ENCODE measurements at regions not wholly inside any gene's neighbourhood (a gene's known extent, or its start where the extent isn't known, plus 50 kb on each side); places are given as distances from the start of the nearest gene placed in this dataset.

- no peaks in the 10 kb centered on the region for H3K4me1 Mint-ChIP-seq
- ATAC-seq (no peak), DNase-seq (no peak)
- H3K27me3 Mint-ChIP-seq: no peaks in the 10 kb centered on the region
- H3K4me3 Mint-ChIP-seq: no peak overlapping the region
- H3K27ac Mint-ChIP-seq: no peak overlapping the region
- peaks cover 6% of the 10 kb centered on the region in 2 donors for H3K9me3 Mint-ChIP-seq
Measured at GRCh38 chr10:57506414-57507094, 761.1 kb downstream of the IPMK start.

GRCh38 chr10:57494486-57494885 is 773.2 kb downstream of the IPMK start:
- no peak overlapping the region for H3K27ac Mint-ChIP-seq
- no peaks in the 10 kb centered on the region for H3K4me1 Mint-ChIP-seq
- ATAC-seq: no peak
- H3K27me3 Mint-ChIP-seq: no peaks in the 10 kb centered on the region
- H3K4me3 Mint-ChIP-seq: no peak overlapping the region
- peaks cover 5 to 9% of the 10 kb centered on the region in 2 donors for H3K9me3 Mint-ChIP-seq
- no peak for DNase-seq

GRCh38 chr10:57482259-57482658 is 785.4 kb downstream of the IPMK start:
- ATAC-seq: no peak
- DNase-seq: no peak

GRCh38 chr10:57472823-57473619 is 794.7 kb downstream of the IPMK start:
- Mint-ChIP-seq H3K27ac (no peak overlapping the region), H3K4me1 (no peaks in the 10 kb centered on the region), H3K4me3 (no peak overlapping the region), H3K27me3 (no peaks in the 10 kb centered on the region), H3K9me3 (peaks cover 0 to 4% of the 10 kb centered on the region in 2 donors)
- ATAC-seq (no peak), DNase-seq (no peak)

More at GRCh38 chr10:57482259-57482658, 785.4 kb downstream of the IPMK start:
- Mint-ChIP-seq H3K9me3 (peaks cover 6 to 21% of the 10 kb centered on the region in 2 donors), H3K4me1 (no peaks in the 10 kb centered on the region), H3K4me3 (no peak overlapping the region), H3K27me3 (no peaks in the 10 kb centered on the region), H3K27ac (no peak overlapping the region)

- Mint-ChIP-seq H3K4me3 (no peak overlapping the region), H3K27ac (no peak overlapping the region), H3K9me3 (peaks cover 0 to 6% of the 10 kb centered on the region in 2 donors), H3K4me1 (no peaks in the 10 kb centered on the region), H3K27me3 (no peaks in the 10 kb centered on the region)
- DNase-seq: no peak
- no peak for ATAC-seq
Measured at GRCh38 chr10:57468894-57469432, 798.7 kb downstream of the IPMK start.

GRCh38 chr10:57465155-57465554 is 802.5 kb downstream of the IPMK start:
- DNase-seq: no peak
- H3K27ac Mint-ChIP-seq: no peak overlapping the region
- H3K9me3 Mint-ChIP-seq: peaks cover 0 to 6% of the 10 kb centered on the region in 2 donors
- H3K27me3 Mint-ChIP-seq: no peaks in the 10 kb centered on the region
- H3K4me1 Mint-ChIP-seq: no peaks in the 10 kb centered on the region
- no peak overlapping the region for H3K4me3 Mint-ChIP-seq
- ATAC-seq: no peak

GRCh38 chr10:57460540-57460939 is 807.2 kb downstream of the IPMK start:
- Mint-ChIP-seq H3K27ac (no peak overlapping the region), H3K27me3 (no peaks in the 10 kb centered on the region), H3K4me1 (no peaks in the 10 kb centered on the region), H3K9me3 (peaks cover 0 to 5% of the 10 kb centered on the region in 2 donors), H3K4me3 (no peak overlapping the region)
- no peak for DNase-seq
- no peak for ATAC-seq

- H3K4me3 Mint-ChIP-seq: no peak overlapping the region
- no peak for DNase-seq
- no peaks in the 10 kb centered on the region for H3K4me1 Mint-ChIP-seq
- H3K27ac Mint-ChIP-seq: no peak overlapping the region
- ATAC-seq: no peak
- H3K27me3 Mint-ChIP-seq: no peaks in the 10 kb centered on the region
- peaks cover 0 to 5% of the 10 kb centered on the region in 2 donors for H3K9me3 Mint-ChIP-seq
Measured at GRCh38 chr10:57457972-57458512, 809.7 kb downstream of the IPMK start.

GRCh38 chr10:57430376-57430775 is 837.3 kb downstream of the IPMK start:
- Mint-ChIP-seq H3K4me3 (no peak overlapping the region), H3K27me3 (no peaks in the 10 kb centered on the region)
- no peak for ATAC-seq

GRCh38 chr10:57420881-57421280 is 846.8 kb downstream of the IPMK start:
- H3K9me3 Mint-ChIP-seq: no peaks in the 10 kb centered on the region
- H3K27me3 Mint-ChIP-seq: no peaks in the 10 kb centered on the region
- no peak overlapping the region for H3K27ac Mint-ChIP-seq
- DNase-seq (no peak), ATAC-seq (no peak)
- H3K4me3 Mint-ChIP-seq: no peak overlapping the region
- no peaks in the 10 kb centered on the region for H3K4me1 Mint-ChIP-seq

More at GRCh38 chr10:57430376-57430775, 837.3 kb downstream of the IPMK start:
- Mint-ChIP-seq H3K9me3 (no peaks in the 10 kb centered on the region), H3K4me1 (no peaks in the 10 kb centered on the region), H3K27ac (no peak overlapping the region)
- no peak for DNase-seq

- no peak overlapping the region for H3K27ac Mint-ChIP-seq
- ATAC-seq (no peak), DNase-seq (no peak)
- no peak overlapping the region for H3K4me3 Mint-ChIP-seq
- H3K4me1 Mint-ChIP-seq: no peaks in the 10 kb centered on the region
- peaks cover 0 to 9% of the 10 kb centered on the region in 2 donors for H3K9me3 Mint-ChIP-seq
- H3K27me3 Mint-ChIP-seq: no peaks in the 10 kb centered on the region
Measured at GRCh38 chr10:57418476-57418875, 849.2 kb downstream of the IPMK start.

- DNase-seq (no peak), ATAC-seq (no peak)
- H3K27ac Mint-ChIP-seq: no peak overlapping the region
- no peak overlapping the region for H3K4me3 Mint-ChIP-seq
- no peaks in the 10 kb centered on the region for H3K27me3 Mint-ChIP-seq
- no peaks in the 10 kb centered on the region for H3K4me1 Mint-ChIP-seq
- no peaks in the 10 kb centered on the region for H3K9me3 Mint-ChIP-seq
Measured at GRCh38 chr10:57395923-57396322, 871.8 kb downstream of the IPMK start.

GRCh38 chr10:57367412-57367811 is 900.3 kb downstream of the IPMK start:
- no peak for DNase-seq
- no peaks in the 10 kb centered on the region for H3K4me1 Mint-ChIP-seq
- no peaks in the 10 kb centered on the region for H3K9me3 Mint-ChIP-seq
- H3K27me3 Mint-ChIP-seq: no peaks in the 10 kb centered on the region
- H3K4me3 Mint-ChIP-seq: no peak overlapping the region
- H3K27ac Mint-ChIP-seq: no peak overlapping the region
- ATAC-seq: no peak

- no peak overlapping the region for H3K27ac Mint-ChIP-seq
- DNase-seq: no peak
- ATAC-seq: no peak
- H3K9me3 Mint-ChIP-seq: no peaks in the 10 kb centered on the region
- no peaks in the 10 kb centered on the region for H3K4me1 Mint-ChIP-seq
- no peaks in the 10 kb centered on the region for H3K27me3 Mint-ChIP-seq
- no peak overlapping the region for H3K4me3 Mint-ChIP-seq
Measured at GRCh38 chr10:57362811-57363210, 904.9 kb downstream of the IPMK start.

- Mint-ChIP-seq H3K4me1 (no peaks in the 10 kb centered on the region), H3K27me3 (no peaks in the 10 kb centered on the region), H3K4me3 (no peak overlapping the region)
Measured at GRCh38 chr10:57353403-57354003, 914.2 kb downstream of the IPMK start.

More at GRCh38 chr10:57353403-57354003, 914.2 kb downstream of the IPMK start:
- DNase-seq (no peak), ATAC-seq (no peak)
- Mint-ChIP-seq H3K9me3 (peaks cover 0 to 12% of the 10 kb centered on the region in 2 donors), H3K27ac (no peak overlapping the region)
